Neural cell (in vitro differentiated cells): ENCODE measurements at regions not wholly inside any gene's neighbourhood (a gene's known extent, or its start where the extent isn't known, plus 50 kb on each side); places are given as distances from the start of the nearest gene placed in this dataset.
A peak's percentile ranks its signal among the peaks of the same experiment; 100 is the strongest.

Experiments
- H2AFZ ChIP-seq: fragments of 200-600, 300-800 bp; sonication (generic), shearing (Covaris generic); 2 replicates; pipeline ENCODE4 v1.6.0; 2014; ENCODE audit warnings: low read depth, mild to moderate bottlenecking, antibody characterized with exemption, low read length, moderate library complexity
- H3F3A ChIP-seq: fragments of 200-600 bp; shearing (Covaris generic); 2 replicates; pipeline ENCODE4 v1.6.1; 2016; ENCODE audit warnings: mild to moderate bottlenecking, moderate library complexity, mixed read lengths, antibody characterized with exemption, low read length; ENCODE audit not compliant: insufficient read depth, poor library complexity, severe bottlenecking
- H3K27ac ChIP-seq: fragments of 200-600, 300-800 bp; sonication (generic), shearing (Covaris generic); 2 replicates; pipeline ENCODE4 v1.5.1; 2014; ENCODE audit warnings: mild to moderate bottlenecking, low read length, moderate library complexity
- H3K27me3 ChIP-seq: fragments of 300-800, 200-600 bp; sonication (generic), shearing (Covaris generic); 2 replicates; pipeline ENCODE4 v1.6.0; 2014; ENCODE audit warnings: mild to moderate bottlenecking, low read depth, low read length, moderate library complexity; ENCODE audit not compliant: insufficient read depth
- H3K36me3 ChIP-seq: fragments of 300-800, 200-600 bp; sonication (generic), shearing (Covaris generic); 2 replicates; pipeline ENCODE4 v1.5.1; 2014; ENCODE audit warnings: mild to moderate bottlenecking, antibody characterized with exemption, low read length, moderate library complexity; ENCODE audit not compliant: insufficient read depth
- H3K4me2 ChIP-seq: fragments of 300-800, 200-600 bp; sonication (generic), shearing (Covaris generic); 2 replicates; pipeline ENCODE4 v1.6.0; 2014; ENCODE audit warnings: mild to moderate bottlenecking, low read length
- H3K4me3 ChIP-seq: fragments of 300-800, 200-600 bp; sonication (generic), shearing (Covaris generic); 2 replicates; pipeline ENCODE4 v1.5.1; 2014; ENCODE audit warnings: mild to moderate bottlenecking, low read length, moderate library complexity
- H3K79me2 ChIP-seq: fragments of 200-600 bp; shearing (Covaris generic); replicated peaks from 2 replicates; pipeline ENCODE4 v1.6.0; 2014; ENCODE audit warnings: mild to moderate bottlenecking, low read length, moderate library complexity; ENCODE audit not compliant: insufficient read depth
- H3K9ac ChIP-seq: fragments of 300-800, 200-600 bp; sonication (generic), shearing (Covaris generic); 2 replicates; pipeline ENCODE4 v1.6.1; 2016; ENCODE audit warnings: mild to moderate bottlenecking, low read length, mixed read lengths
- H3K9me2 ChIP-seq: fragments of 200-600 bp; shearing (Covaris generic); 2 replicates; pipeline ENCODE4 v1.6.1; 2016; ENCODE audit warnings: mild to moderate bottlenecking, low read length, mixed read lengths; ENCODE audit not compliant: insufficient read depth
- H3K9me3 ChIP-seq: fragments of 200-600, 300-800 bp; sonication (generic), shearing (Covaris generic); 2 replicates; pipeline ENCODE4 v1.6.1; 2016; ENCODE audit warnings: mild to moderate bottlenecking, mixed run types, low read length, moderate library complexity, mixed read lengths
- H4K20me1 ChIP-seq: fragments of 200-600 bp; shearing (Covaris generic); 2 replicates; pipeline ENCODE4 v1.6.1; 2016; ENCODE audit warnings: mild to moderate bottlenecking, mixed run types; ENCODE audit not compliant: insufficient read depth
- EP300 ChIP-seq: fragments of 450-650 bp; conservative IDR thresholded peaks from 2 replicates; pipeline ENCODE4 v1.6.1; 2014; ENCODE audit warnings: antibody characterized with exemption, mild to moderate bottlenecking, moderate library complexity; ENCODE audit not compliant: poor library complexity, severe bottlenecking
- EZH2 ChIP-seq: fragments of 200-600, 300-800 bp; shearing (Covaris generic), sonication (generic); IDR thresholded peaks from 2 replicates; pipeline ENCODE4 v1.6.1; 2014; ENCODE audit warnings: antibody characterized with exemption, low read length, borderline replicate concordance, mild to moderate bottlenecking; ENCODE audit not compliant: insufficient read depth, poor library complexity, severe bottlenecking
- MXI1 ChIP-seq: fragments of 450-650 bp; conservative IDR thresholded peaks from 2 replicates; pipeline ENCODE4 v1.6.1; 2014; ENCODE audit warnings: antibody characterized with exemption, mild to moderate bottlenecking; ENCODE audit not compliant: poor library complexity, severe bottlenecking
- POLR2AphosphoS5 ChIP-seq: IDR thresholded peaks from 2 replicates; pipeline ENCODE4 v1.6.1; 2012
- RAD21 ChIP-seq: fragments of 450-650 bp; conservative IDR thresholded peaks from 2 replicates; pipeline ENCODE4 v1.6.1; 2014; ENCODE audit warnings: antibody characterized with exemption, mild to moderate bottlenecking, moderate library complexity
- SMC3 ChIP-seq: fragments of 450-650 bp; conservative IDR thresholded peaks from 2 replicates; pipeline ENCODE4 v1.6.1; 2014; ENCODE audit warnings: antibody characterized with exemption, mild to moderate bottlenecking, moderate library complexity; ENCODE audit not compliant: poor library complexity
- TAF1 ChIP-seq: IDR thresholded peaks from 2 replicates; pipeline ENCODE4 v1.6.1; 2012; ENCODE audit warnings: low read depth
- TF ChIP-seq, protein P1 (sequence below): fragments of 450-650 bp; IDR thresholded peaks from 2 replicates; pipeline ENCODE4 v1.5.1; 2014; ENCODE audit warnings: antibody characterized with exemption, mild to moderate bottlenecking, moderate library complexity; ENCODE audit not compliant: poor library complexity, severe bottlenecking
- TF ChIP-seq, protein P2 (sequence below): IDR thresholded peaks from 2 replicates; pipeline ENCODE4 v1.6.1; 2012; ENCODE audit warnings: borderline replicate concordance

DNA sequence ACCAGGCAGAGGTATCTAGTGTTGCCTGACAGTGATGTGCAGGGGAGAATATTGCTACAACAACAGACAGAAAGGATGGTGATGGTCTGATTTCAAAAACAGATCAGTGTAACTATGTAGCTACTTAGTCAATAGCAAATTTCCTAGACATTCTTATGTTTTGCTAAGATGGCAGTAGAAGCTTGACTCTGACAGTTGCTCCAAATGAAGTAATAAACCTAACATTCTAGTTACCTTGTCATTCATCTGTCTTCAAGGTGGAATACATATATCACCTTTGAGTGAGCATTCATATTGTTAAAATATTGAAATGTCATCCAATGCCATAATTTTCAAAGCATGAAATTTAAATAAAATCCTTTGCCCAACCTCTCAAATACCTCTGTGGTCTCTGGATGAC is 617.4 kb downstream of the USP25 start:
- H3K4me2 ChIP-seq, result no peak overlapping the region
- H3K36me3 ChIP-seq, result no peaks in the 10 kb centered on the region
- H2AFZ ChIP-seq, result no peak overlapping the region
- no peaks in the 10 kb centered on the region for H3K9me3 ChIP-seq
- no peaks in the 10 kb centered on the region for H3F3A ChIP-seq
- H3K9ac ChIP-seq, result no peak overlapping the region
- no peaks in the 10 kb centered on the region for H3K79me2 ChIP-seq
- TF ChIP-seq EP300 (peak; percentile 94), SMC3 (no peak), POLR2AphosphoS5 (peak; percentile 70), TAF1 (no peak), MXI1 (no peak), EZH2 (no peak)
- TF ChIP-seq, protein P1, sequence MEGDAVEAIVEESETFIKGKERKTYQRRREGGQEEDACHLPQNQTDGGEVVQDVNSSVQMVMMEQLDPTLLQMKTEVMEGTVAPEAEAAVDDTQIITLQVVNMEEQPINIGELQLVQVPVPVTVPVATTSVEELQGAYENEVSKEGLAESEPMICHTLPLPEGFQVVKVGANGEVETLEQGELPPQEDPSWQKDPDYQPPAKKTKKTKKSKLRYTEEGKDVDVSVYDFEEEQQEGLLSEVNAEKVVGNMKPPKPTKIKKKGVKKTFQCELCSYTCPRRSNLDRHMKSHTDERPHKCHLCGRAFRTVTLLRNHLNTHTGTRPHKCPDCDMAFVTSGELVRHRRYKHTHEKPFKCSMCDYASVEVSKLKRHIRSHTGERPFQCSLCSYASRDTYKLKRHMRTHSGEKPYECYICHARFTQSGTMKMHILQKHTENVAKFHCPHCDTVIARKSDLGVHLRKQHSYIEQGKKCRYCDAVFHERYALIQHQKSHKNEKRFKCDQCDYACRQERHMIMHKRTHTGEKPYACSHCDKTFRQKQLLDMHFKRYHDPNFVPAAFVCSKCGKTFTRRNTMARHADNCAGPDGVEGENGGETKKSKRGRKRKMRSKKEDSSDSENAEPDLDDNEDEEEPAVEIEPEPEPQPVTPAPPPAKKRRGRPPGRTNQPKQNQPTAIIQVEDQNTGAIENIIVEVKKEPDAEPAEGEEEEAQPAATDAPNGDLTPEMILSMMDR, result no peak
- TF ChIP-seq, protein P2, sequence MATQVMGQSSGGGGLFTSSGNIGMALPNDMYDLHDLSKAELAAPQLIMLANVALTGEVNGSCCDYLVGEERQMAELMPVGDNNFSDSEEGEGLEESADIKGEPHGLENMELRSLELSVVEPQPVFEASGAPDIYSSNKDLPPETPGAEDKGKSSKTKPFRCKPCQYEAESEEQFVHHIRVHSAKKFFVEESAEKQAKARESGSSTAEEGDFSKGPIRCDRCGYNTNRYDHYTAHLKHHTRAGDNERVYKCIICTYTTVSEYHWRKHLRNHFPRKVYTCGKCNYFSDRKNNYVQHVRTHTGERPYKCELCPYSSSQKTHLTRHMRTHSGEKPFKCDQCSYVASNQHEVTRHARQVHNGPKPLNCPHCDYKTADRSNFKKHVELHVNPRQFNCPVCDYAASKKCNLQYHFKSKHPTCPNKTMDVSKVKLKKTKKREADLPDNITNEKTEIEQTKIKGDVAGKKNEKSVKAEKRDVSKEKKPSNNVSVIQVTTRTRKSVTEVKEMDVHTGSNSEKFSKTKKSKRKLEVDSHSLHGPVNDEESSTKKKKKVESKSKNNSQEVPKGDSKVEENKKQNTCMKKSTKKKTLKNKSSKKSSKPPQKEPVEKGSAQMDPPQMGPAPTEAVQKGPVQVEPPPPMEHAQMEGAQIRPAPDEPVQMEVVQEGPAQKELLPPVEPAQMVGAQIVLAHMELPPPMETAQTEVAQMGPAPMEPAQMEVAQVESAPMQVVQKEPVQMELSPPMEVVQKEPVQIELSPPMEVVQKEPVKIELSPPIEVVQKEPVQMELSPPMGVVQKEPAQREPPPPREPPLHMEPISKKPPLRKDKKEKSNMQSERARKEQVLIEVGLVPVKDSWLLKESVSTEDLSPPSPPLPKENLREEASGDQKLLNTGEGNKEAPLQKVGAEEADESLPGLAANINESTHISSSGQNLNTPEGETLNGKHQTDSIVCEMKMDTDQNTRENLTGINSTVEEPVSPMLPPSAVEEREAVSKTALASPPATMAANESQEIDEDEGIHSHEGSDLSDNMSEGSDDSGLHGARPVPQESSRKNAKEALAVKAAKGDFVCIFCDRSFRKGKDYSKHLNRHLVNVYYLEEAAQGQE, result no peak
- H3K9me2 ChIP-seq, result no peaks in the 10 kb centered on the region
- H3K4me3 ChIP-seq, result no peak overlapping the region
- no peaks in the 10 kb centered on the region for H4K20me1 ChIP-seq
- no peaks in the 10 kb centered on the region for H3K27me3 ChIP-seq
- no peak overlapping the region for H3K27ac ChIP-seq

DNA sequence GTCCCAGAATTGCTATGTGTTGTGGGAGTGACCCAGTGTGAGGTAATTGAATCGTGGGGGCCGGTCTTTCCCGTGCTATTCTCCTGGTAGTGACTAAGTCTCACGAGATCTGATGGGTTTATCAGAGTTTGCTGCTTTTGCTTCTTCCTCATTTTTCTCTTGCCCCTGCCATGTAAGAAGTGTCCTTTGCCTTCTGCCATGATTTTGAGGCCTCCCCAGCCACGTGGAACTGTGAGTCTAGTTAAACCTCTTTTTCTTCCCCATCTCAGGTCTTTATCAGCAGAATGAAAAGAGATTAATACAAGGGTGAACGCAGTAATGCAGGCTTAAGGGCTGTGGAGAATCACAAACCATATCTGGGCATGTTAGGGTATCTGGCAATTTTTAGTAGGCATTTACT is 624.0 kb downstream of the USP25 start:
- TF ChIP-seq POLR2AphosphoS5 (no peak), TAF1 (no peak), RAD21 (no peak), EZH2 (no peak), MXI1 (no peak), EP300 (no peak), SMC3 (no peak)
- TF ChIP-seq, protein P2, result no peak
- TF ChIP-seq, protein P1, result no peak
- no peak overlapping the region for H3K4me2 ChIP-seq
- H3K4me3 ChIP-seq, result no peak overlapping the region
- no peaks in the 10 kb centered on the region for H3K27me3 ChIP-seq
- H3K79me2 ChIP-seq, result no peaks in the 10 kb centered on the region
- H3K36me3 ChIP-seq, result no peaks in the 10 kb centered on the region
- no peaks in the 10 kb centered on the region for H3K9me3 ChIP-seq
- H3K9me2 ChIP-seq, result no peaks in the 10 kb centered on the region
- no peak overlapping the region for H2AFZ ChIP-seq
- H3K27ac ChIP-seq, result no peak overlapping the region
- no peaks in the 10 kb centered on the region for H3F3A ChIP-seq
- no peaks in the 10 kb centered on the region for H4K20me1 ChIP-seq
- no peak overlapping the region for H3K9ac ChIP-seq
